ENCODE measurements at regions not wholly inside any gene's neighbourhood (a gene's known extent, or its start where the extent isn't known, plus 50 kb on each side); places are given as distances from the start of the nearest gene placed in this dataset.

DNA sequence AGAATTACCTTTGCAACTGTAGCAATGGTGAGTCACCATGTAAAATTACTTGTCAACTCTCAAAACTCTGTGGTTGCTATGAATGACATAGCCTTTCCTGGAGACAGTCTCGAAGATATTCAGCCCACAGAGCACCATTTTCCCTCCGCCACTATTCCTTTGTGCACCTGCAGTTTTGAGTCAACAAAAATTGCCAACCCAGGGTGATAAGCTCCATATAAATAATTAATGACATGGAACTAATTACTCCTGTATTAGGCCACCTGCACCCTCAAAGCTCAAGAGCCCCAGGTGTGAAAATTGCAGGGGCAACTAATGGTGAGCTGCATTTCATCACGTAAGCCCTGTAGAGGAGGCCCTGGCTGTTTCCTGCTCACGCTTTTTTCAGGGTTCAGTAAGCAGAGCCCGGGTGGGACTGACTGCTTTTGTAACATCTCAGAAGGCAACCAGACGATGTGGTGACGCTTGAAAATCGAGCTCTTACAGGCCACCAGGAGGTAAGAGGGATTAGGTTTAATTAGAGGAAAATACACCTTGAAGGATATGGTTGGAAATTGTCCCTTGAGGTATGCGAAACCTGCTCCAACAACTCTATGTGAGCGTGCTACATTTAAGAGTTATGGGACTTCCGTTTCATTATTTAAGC, 70.8 kb downstream of the BMP2 start:
- Histone ChIP-seq H3K4me3 (no peak overlapping the region), H3K79me2 (replicated peaks; ENCODE audit: insufficient read depth) (no peaks in the 10 kb centered on the region), H3K27me3 (ENCODE audit: insufficient read depth) (no peaks in the 10 kb centered on the region), H3K9me2 (ENCODE audit: insufficient read depth) (no peaks in the 10 kb centered on the region), H2AFZ (peak overlapping the region; percentile 86; the same call in 1 of the 2 replicates), H3K27ac (ENCODE audit: low read depth) (no peak overlapping the region), H3K36me3 (ENCODE audit: insufficient read depth) (no peaks in the 10 kb centered on the region), H3K4me1 (ENCODE audit: insufficient read depth) (peaks cover 7% of the 10 kb centered on the region; the same call in 1 of the 2 replicates), H4K20me1 (replicated peaks; ENCODE audit: insufficient read depth) (no peaks in the 10 kb centered on the region), H3K4me2 (no peak overlapping the region), H3F3A (replicated peaks; ENCODE audit: low read depth) (no peaks in the 10 kb centered on the region)
- TF ChIP-seq, protein P1, sequence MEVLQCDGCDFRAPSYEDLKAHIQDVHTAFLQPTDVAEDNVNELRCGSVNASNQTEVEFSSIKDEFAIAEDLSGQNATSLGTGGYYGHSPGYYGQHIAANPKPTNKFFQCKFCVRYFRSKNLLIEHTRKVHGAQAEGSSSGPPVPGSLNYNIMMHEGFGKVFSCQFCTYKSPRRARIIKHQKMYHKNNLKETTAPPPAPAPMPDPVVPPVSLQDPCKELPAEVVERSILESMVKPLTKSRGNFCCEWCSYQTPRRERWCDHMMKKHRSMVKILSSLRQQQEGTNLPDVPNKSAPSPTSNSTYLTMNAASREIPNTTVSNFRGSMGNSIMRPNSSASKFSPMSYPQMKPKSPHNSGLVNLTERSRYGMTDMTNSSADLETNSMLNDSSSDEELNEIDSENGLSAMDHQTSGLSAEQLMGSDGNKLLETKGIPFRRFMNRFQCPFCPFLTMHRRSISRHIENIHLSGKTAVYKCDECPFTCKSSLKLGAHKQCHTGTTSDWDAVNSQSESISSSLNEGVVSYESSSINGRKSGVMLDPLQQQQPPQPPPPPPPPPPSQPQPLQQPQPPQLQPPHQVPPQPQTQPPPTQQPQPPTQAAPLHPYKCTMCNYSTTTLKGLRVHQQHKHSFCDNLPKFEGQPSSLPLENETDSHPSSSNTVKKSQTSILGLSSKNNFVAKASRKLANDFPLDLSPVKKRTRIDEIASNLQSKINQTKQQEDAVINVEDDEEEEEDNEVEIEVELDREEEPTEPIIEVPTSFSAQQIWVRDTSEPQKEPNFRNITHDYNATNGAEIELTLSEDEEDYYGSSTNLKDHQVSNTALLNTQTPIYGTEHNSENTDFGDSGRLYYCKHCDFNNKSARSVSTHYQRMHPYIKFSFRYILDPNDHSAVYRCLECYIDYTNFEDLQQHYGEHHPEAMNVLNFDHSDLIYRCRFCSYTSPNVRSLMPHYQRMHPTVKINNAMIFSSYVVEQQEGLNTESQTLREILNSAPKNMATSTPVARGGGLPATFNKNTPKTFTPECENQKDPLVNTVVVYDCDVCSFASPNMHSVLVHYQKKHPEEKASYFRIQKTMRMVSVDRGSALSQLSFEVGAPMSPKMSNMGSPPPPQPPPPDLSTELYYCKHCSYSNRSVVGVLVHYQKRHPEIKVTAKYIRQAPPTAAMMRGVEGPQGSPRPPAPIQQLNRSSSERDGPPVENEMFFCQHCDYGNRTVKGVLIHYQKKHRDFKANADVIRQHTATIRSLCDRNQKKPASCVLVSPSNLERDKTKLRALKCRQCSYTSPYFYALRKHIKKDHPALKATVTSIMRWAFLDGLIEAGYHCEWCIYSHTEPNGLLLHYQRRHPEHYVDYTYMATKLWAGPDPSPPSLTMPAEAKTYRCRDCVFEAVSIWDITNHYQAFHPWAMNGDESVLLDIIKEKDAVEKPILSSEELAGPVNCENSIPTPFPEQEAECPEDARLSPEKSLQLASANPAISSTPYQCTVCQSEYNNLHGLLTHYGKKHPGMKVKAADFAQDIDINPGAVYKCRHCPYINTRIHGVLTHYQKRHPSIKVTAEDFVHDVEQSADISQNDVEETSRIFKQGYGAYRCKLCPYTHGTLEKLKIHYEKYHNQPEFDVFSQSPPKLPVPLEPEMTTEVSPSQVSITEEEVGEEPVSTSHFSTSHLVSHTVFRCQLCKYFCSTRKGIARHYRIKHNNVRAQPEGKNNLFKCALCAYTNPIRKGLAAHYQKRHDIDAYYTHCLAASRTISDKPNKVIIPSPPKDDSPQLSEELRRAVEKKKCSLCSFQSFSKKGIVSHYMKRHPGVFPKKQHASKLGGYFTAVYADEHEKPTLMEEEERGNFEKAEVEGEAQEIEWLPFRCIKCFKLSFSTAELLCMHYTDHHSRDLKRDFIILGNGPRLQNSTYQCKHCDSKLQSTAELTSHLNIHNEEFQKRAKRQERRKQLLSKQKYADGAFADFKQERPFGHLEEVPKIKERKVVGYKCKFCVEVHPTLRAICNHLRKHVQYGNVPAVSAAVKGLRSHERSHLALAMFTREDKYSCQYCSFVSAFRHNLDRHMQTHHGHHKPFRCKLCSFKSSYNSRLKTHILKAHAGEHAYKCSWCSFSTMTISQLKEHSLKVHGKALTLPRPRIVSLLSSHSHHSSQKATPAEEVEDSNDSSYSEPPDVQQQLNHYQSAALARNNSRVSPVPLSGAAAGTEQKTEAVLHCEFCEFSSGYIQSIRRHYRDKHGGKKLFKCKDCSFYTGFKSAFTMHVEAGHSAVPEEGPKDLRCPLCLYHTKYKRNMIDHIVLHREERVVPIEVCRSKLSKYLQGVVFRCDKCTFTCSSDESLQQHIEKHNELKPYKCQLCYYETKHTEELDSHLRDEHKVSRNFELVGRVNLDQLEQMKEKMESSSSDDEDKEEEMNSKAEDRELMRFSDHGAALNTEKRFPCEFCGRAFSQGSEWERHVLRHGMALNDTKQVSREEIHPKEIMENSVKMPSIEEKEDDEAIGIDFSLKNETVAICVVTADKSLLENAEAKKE (CRISPR knock-in tag; IDR thresholded peaks at IDR 0.05) = no peak
- TF ChIP-seq POLR2AphosphoS5 (IDR thresholded peaks at IDR 0.05; ENCODE audit: low read depth) (no peak), JUNB (IDR thresholded peaks at IDR 0.05; ENCODE audit: unreplicated experiment) (no peak), STAT1 (IDR thresholded peaks at IDR 0.05; ENCODE audit: unreplicated experiment) (no peak), EZH2 (IDR thresholded peaks at IDR 0.05; ENCODE audit: low read depth, unreplicated experiment) (no peak), ZNF114 (CRISPR knock-in tag; IDR thresholded peaks at IDR 0.05) (no peak), NANOG (IDR thresholded peaks at IDR 0.05; ENCODE audit: borderline replicate concordance) (no peak), CREB1 (CRISPR knock-in tag; IDR thresholded peaks at IDR 0.05; ENCODE audit: low read depth) (no peak), ZNF331 (CRISPR knock-in tag; IDR thresholded peaks at IDR 0.05; ENCODE audit: low read depth) (no peak), EZH2phosphoT487 (IDR thresholded peaks at IDR 0.05; ENCODE audit: unreplicated experiment) (no peak)
- TF ChIP-seq, protein P2, sequence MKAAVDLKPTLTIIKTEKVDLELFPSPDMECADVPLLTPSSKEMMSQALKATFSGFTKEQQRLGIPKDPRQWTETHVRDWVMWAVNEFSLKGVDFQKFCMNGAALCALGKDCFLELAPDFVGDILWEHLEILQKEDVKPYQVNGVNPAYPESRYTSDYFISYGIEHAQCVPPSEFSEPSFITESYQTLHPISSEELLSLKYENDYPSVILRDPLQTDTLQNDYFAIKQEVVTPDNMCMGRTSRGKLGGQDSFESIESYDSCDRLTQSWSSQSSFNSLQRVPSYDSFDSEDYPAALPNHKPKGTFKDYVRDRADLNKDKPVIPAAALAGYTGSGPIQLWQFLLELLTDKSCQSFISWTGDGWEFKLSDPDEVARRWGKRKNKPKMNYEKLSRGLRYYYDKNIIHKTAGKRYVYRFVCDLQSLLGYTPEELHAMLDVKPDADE (IDR thresholded peaks at IDR 0.05) = no peak
- TF ChIP-seq, protein P3, sequence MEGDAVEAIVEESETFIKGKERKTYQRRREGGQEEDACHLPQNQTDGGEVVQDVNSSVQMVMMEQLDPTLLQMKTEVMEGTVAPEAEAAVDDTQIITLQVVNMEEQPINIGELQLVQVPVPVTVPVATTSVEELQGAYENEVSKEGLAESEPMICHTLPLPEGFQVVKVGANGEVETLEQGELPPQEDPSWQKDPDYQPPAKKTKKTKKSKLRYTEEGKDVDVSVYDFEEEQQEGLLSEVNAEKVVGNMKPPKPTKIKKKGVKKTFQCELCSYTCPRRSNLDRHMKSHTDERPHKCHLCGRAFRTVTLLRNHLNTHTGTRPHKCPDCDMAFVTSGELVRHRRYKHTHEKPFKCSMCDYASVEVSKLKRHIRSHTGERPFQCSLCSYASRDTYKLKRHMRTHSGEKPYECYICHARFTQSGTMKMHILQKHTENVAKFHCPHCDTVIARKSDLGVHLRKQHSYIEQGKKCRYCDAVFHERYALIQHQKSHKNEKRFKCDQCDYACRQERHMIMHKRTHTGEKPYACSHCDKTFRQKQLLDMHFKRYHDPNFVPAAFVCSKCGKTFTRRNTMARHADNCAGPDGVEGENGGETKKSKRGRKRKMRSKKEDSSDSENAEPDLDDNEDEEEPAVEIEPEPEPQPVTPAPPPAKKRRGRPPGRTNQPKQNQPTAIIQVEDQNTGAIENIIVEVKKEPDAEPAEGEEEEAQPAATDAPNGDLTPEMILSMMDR (conservative IDR thresholded peaks at IDR 0.05; ENCODE audit: low read depth in 2 of 2) = no peak
- TF ChIP-seq, protein P4, sequence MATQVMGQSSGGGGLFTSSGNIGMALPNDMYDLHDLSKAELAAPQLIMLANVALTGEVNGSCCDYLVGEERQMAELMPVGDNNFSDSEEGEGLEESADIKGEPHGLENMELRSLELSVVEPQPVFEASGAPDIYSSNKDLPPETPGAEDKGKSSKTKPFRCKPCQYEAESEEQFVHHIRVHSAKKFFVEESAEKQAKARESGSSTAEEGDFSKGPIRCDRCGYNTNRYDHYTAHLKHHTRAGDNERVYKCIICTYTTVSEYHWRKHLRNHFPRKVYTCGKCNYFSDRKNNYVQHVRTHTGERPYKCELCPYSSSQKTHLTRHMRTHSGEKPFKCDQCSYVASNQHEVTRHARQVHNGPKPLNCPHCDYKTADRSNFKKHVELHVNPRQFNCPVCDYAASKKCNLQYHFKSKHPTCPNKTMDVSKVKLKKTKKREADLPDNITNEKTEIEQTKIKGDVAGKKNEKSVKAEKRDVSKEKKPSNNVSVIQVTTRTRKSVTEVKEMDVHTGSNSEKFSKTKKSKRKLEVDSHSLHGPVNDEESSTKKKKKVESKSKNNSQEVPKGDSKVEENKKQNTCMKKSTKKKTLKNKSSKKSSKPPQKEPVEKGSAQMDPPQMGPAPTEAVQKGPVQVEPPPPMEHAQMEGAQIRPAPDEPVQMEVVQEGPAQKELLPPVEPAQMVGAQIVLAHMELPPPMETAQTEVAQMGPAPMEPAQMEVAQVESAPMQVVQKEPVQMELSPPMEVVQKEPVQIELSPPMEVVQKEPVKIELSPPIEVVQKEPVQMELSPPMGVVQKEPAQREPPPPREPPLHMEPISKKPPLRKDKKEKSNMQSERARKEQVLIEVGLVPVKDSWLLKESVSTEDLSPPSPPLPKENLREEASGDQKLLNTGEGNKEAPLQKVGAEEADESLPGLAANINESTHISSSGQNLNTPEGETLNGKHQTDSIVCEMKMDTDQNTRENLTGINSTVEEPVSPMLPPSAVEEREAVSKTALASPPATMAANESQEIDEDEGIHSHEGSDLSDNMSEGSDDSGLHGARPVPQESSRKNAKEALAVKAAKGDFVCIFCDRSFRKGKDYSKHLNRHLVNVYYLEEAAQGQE (IDR thresholded peaks at IDR 0.05; ENCODE audit: unreplicated experiment) = no peak
- no peak for ATAC-seq
- H3K27ac Mint-ChIP-seq = no peak overlapping the region
- no peak for DNase-seq (ENCODE audit: low spot score)
- no peaks in the 10 kb centered on the region for H3K27me3 Mint-ChIP-seq (ENCODE audit: insufficient read depth, low read depth, poor library complexity)
- H3K4me1 Mint-ChIP-seq = peaks cover 13% of the 10 kb centered on the region
- no peaks in the 10 kb centered on the region for H3K36me3 Mint-ChIP-seq (ENCODE audit: low read depth)
- H3K4me3 Mint-ChIP-seq = no peak overlapping the region
- no peaks in the 10 kb centered on the region for H3K9me3 Mint-ChIP-seq

Data from GM23338 (cell line).